Hematopoietic multipotent progenitor cell treated with erythropoietin and hydrocortisone succinate and interleukin-3 and kit ligand, for 8 days (in vitro differentiated cells): ENCODE measurements at regions not wholly inside any gene's neighbourhood (a gene's known extent, or its start where the extent isn't known, plus 50 kb on each side); places are given as distances from the start of the nearest gene placed in this dataset.

Experiments used
- DNase-seq: peaks from one replicate; pipeline ENCODE4 v3.0.0-alpha.2; 2015

- DNase-seq = no peak
Observed at GRCh38 chr11:32161293-32161692, 70.4 kb downstream of the RCN1 start.

- DNase-seq = no peak
Observed at GRCh38 chr11:32162351-32162750, 71.5 kb downstream of the RCN1 start.

- DNase-seq = no peak
Observed at GRCh38 chr11:32162906-32163305, 72.0 kb downstream of the RCN1 start.

- DNase-seq = no peak
Observed at GRCh38 chr11:32163557-32163956, 72.7 kb downstream of the RCN1 start.

- DNase-seq = no peak
Observed at GRCh38 chr11:32164836-32165235, 74.0 kb downstream of the RCN1 start.

- DNase-seq = no peak
Observed at GRCh38 chr11:32168924-32169323, 78.0 kb downstream of the RCN1 start.

GRCh38 chr11:32171445-32171844 lies 80.6 kb downstream of the RCN1 start:
- DNase-seq = no peak

GRCh38 chr11:32172041-32172847 lies 81.4 kb downstream of the RCN1 start:
- DNase-seq = no peak

GRCh38 chr11:32172848-32173834 lies 82.3 kb downstream of the RCN1 start:
- DNase-seq = peak; percentile 27

GRCh38 chr11:32173977-32174376 lies 83.1 kb downstream of the RCN1 start:
- DNase-seq = no peak

GRCh38 chr11:32176223-32176934 lies 85.5 kb downstream of the RCN1 start:
- peak; percentile 92 for DNase-seq

GRCh38 chr11:32178692-32179091 lies 87.8 kb downstream of the RCN1 start:
- no peak for DNase-seq

GRCh38 chr11:32183512-32183911 lies 92.6 kb downstream of the RCN1 start:
- no peak for DNase-seq

GRCh38 chr11:32184041-32184722 lies 93.3 kb downstream of the RCN1 start:
- DNase-seq = no peak

- DNase-seq = no peak
Observed at GRCh38 chr11:32184723-32185376, 94.0 kb downstream of the RCN1 start.

GRCh38 chr11:32186118-32186517 lies 95.2 kb downstream of the RCN1 start:
- DNase-seq = no peak

- no peak for DNase-seq
Observed at GRCh38 chr11:32187111-32187510, 96.2 kb downstream of the RCN1 start.

GRCh38 chr11:32188785-32189184 lies 97.9 kb downstream of the RCN1 start:
- no peak for DNase-seq

- no peak for DNase-seq
Observed at GRCh38 chr11:32196137-32196536, 105.3 kb downstream of the RCN1 start.

GRCh38 chr11:32198053-32198452 lies 107.2 kb downstream of the RCN1 start:
- no peak for DNase-seq

GRCh38 chr11:32200136-32200847 lies 109.4 kb downstream of the RCN1 start:
- DNase-seq = no peak
